Activated CD8-positive, alpha-beta T cell treated with anti-CD3 and anti-CD28 coated beads for 36 hours (primary cell): ENCODE measurements at regions not wholly inside any gene's neighbourhood (a gene's known extent, or its start where the extent isn't known, plus 50 kb on each side); places are given as distances from the start of the nearest gene placed in this dataset.

Experiments
- ATAC-seq: fragments of 200-7000 bp; cut with Tn5 transposase; one replicate; pipeline ENCODE4 v1.10.0; 2021; ENCODE audit warnings: mild to moderate bottlenecking, moderate library complexity
- CTCF ChIA-PET: fragments of 350-600 bp; sonication (Branson Sonifier 250); formaldehyde crosslinking; loops from one replicate; lab custom pipeline; 2021; ENCODE audit warnings: antibody characterized with exemption; lab: Charles Lee
- POLR2A ChIA-PET: fragments of 350-600 bp; sonication (Branson Sonifier 250); formaldehyde crosslinking; loops from one replicate; lab custom pipeline; 2021; ENCODE audit warnings: antibody characterized with exemption; lab: Charles Lee
- DNase-seq: peaks from one replicate; pipeline ENCODE4 v3.0.0-alpha.2; 2020
- H3K27ac Mint-ChIP-seq: one replicate; pipeline ENCODE4 v1.8.0; 2021; ENCODE audit warnings: mild to moderate bottlenecking, mixed read lengths
- H3K27me3 Mint-ChIP-seq: one replicate; pipeline ENCODE4 v1.8.0; 2021; ENCODE audit warnings: mixed read lengths
- H3K36me3 Mint-ChIP-seq: one replicate; pipeline ENCODE4 v1.8.0; 2021; ENCODE audit warnings: low read depth, mixed read lengths
- H3K4me1 Mint-ChIP-seq: one replicate; pipeline ENCODE4 v1.8.0; 2021; ENCODE audit warnings: low read depth, mixed read lengths
- H3K4me3 Mint-ChIP-seq: one replicate; pipeline ENCODE4 v1.8.0; 2021; ENCODE audit warnings: mild to moderate bottlenecking, moderate library complexity, mixed read lengths
- H3K9me3 Mint-ChIP-seq: one replicate; pipeline ENCODE4 v1.8.0; 2021; ENCODE audit warnings: mixed read lengths
- CTCF ChIP-seq: fragments of 200-600 bp; IDR thresholded peaks from one replicate; pipeline ENCODE4 v1.8.0; 2022; ENCODE audit warnings: antibody characterized with exemption, mild to moderate bottlenecking
- intact Hi-C: fragments of 100-400 bp; cut with micrococcal nuclease; formaldehyde crosslinking; loops from one replicate; pipeline ENCODE4 v1.10.0; 2022

- intact Hi-C loops, result no loop called here
- CTCF ChIA-PET, result interaction anchor here (0.9 kb wide), 1 partner anchor 217 kb away, joined by 3 read pairs; no protein-coding TSS in a partner anchor
These were observed 700.3 kb downstream of the DNAH5 start for GRCh38 chr5:13244151-13244550.

GRCh38 chr5:13227513-13227912 lies 717.0 kb downstream of the DNAH5 start:
- H3K27me3 Mint-ChIP-seq, result no peaks in the 10 kb centered on the region
- no peaks in the 10 kb centered on the region for H3K4me1 Mint-ChIP-seq
- DNase-seq (no peak), ATAC-seq (no peak)
- no peaks in the 10 kb centered on the region for H3K36me3 Mint-ChIP-seq
- POLR2A ChIA-PET, result interaction anchor here (0.7 kb wide), 1 partner anchor 510 kb away, joined by 3 read pairs; no protein-coding TSS in a partner anchor
- intact Hi-C loops, result no loop called here
- H3K4me3 Mint-ChIP-seq, result no peak overlapping the region
- TF ChIP-seq CTCF, result no peak
- H3K9me3 Mint-ChIP-seq, result peaks cover 5% of the 10 kb centered on the region
- CTCF ChIA-PET, result no interaction called here
- no peak overlapping the region for H3K27ac Mint-ChIP-seq

More at GRCh38 chr5:13244151-13244550, 700.3 kb downstream of the DNAH5 start:
- Mint-ChIP-seq H3K4me1 (no peaks in the 10 kb centered on the region), H3K27ac (no peak overlapping the region), H3K9me3 (peaks cover 9% of the 10 kb centered on the region), H3K4me3 (no peak overlapping the region), H3K36me3 (no peaks in the 10 kb centered on the region), H3K27me3 (no peaks in the 10 kb centered on the region)
- TF ChIP-seq CTCF, result no peak
- ATAC-seq (no peak), DNase-seq (no peak)
- POLR2A ChIA-PET, result no interaction called here

GRCh38 chr5:13218518-13218917 lies 726.0 kb downstream of the DNAH5 start:
- Mint-ChIP-seq H3K36me3 (no peaks in the 10 kb centered on the region), H3K9me3 (peaks cover 10% of the 10 kb centered on the region), H3K4me3 (no peak overlapping the region), H3K27me3 (no peaks in the 10 kb centered on the region), H3K4me1 (no peaks in the 10 kb centered on the region), H3K27ac (no peak overlapping the region)
- TF ChIP-seq CTCF, result no peak
- DNase-seq (no peak), ATAC-seq (no peak)
- intact Hi-C loops, result no loop called here
- POLR2A ChIA-PET, result no interaction called here
- CTCF ChIA-PET, result no interaction called here

- CTCF ChIA-PET, result no interaction called here
- no peak overlapping the region for H3K4me3 Mint-ChIP-seq
- peaks cover 12% of the 10 kb centered on the region for H3K9me3 Mint-ChIP-seq
- intact Hi-C loops, result no loop called here
- no peak for ATAC-seq
- no peaks in the 10 kb centered on the region for H3K27me3 Mint-ChIP-seq
- DNase-seq, result no peak
- TF ChIP-seq CTCF, result no peak
- no peaks in the 10 kb centered on the region for H3K36me3 Mint-ChIP-seq
- POLR2A ChIA-PET, result no interaction called here
- H3K27ac Mint-ChIP-seq, result no peak overlapping the region
- H3K4me1 Mint-ChIP-seq, result no peaks in the 10 kb centered on the region
These were observed 726.9 kb downstream of the DNAH5 start for GRCh38 chr5:13217636-13218035.

GRCh38 chr5:13215806-13216205 lies 728.7 kb downstream of the DNAH5 start:
- Mint-ChIP-seq H3K9me3 (peaks cover 12% of the 10 kb centered on the region), H3K4me3 (no peak overlapping the region), H3K27ac (no peak overlapping the region), H3K4me1 (no peaks in the 10 kb centered on the region), H3K36me3 (no peaks in the 10 kb centered on the region), H3K27me3 (no peaks in the 10 kb centered on the region)
- no peak for TF ChIP-seq CTCF
- ChIA-PET POLR2A (no interaction called here), CTCF (no interaction called here)
- intact Hi-C loops, result no loop called here
- DNase-seq (no peak), ATAC-seq (no peak)
